KMS-11 (cell line): ENCODE measurements at regions not wholly inside any gene's neighbourhood (a gene's known extent, or its start where the extent isn't known, plus 50 kb on each side); places are given as distances from the start of the nearest gene placed in this dataset.

Experiments
- H2AFZ ChIP-seq: fragments of 200-600 bp; sonication (generic); 2 replicates; pipeline ENCODE4 v1.6.1; 2016; ENCODE audit warnings: antibody characterized with exemption, mixed run types, low read depth
- H3K27ac ChIP-seq: fragments of 200-600 bp; sonication (generic); 2 replicates; pipeline ENCODE4 v1.6.1; 2016; ENCODE audit warnings: mild to moderate bottlenecking, mixed run types
- H3K27me3 ChIP-seq: fragments of 200-600 bp; sonication (generic); 2 replicates; pipeline ENCODE4 v1.6.1; 2017; ENCODE audit warnings: mild to moderate bottlenecking, low read depth, mixed run types, moderate library complexity; ENCODE audit not compliant: insufficient read depth
- H3K36me3 ChIP-seq: fragments of 200-600 bp; sonication (generic); 2 replicates; pipeline ENCODE4 v1.6.1; 2017; ENCODE audit warnings: mild to moderate bottlenecking, mixed run types; ENCODE audit not compliant: insufficient read depth
- H3K4me1 ChIP-seq: fragments of 200-600 bp; sonication (generic); 2 replicates; pipeline ENCODE4 v1.6.1; 2016; ENCODE audit warnings: mild to moderate bottlenecking, low read depth, mixed run types; ENCODE audit not compliant: poor library complexity, severe bottlenecking
- H3K4me2 ChIP-seq: fragments of 200-600 bp; sonication (generic); 2 replicates; pipeline ENCODE4 v1.7.0; 2016; ENCODE audit warnings: mild to moderate bottlenecking, mixed run types
- H3K4me3 ChIP-seq: fragments of 200-600 bp; sonication (generic); IDR thresholded peaks from 2 replicates; pipeline ENCODE4 v1.6.1; 2017; ENCODE audit warnings: low read depth, low read length, mixed read lengths; ENCODE audit not compliant: insufficient read depth
- H3K79me2 ChIP-seq: fragments of 200-600 bp; sonication (generic); 2 replicates; pipeline ENCODE4 v1.6.1; 2016; ENCODE audit warnings: low read depth, mixed run types; ENCODE audit not compliant: insufficient read depth
- H3K9ac ChIP-seq: fragments of 200-600 bp; sonication (generic); 2 replicates; pipeline ENCODE4 v1.6.1; 2016; ENCODE audit warnings: mild to moderate bottlenecking, mixed run types
- H4K20me1 ChIP-seq: fragments of 200-600 bp; sonication (generic); 2 replicates; pipeline ENCODE4 v1.6.1; 2016; ENCODE audit warnings: mild to moderate bottlenecking, mixed run types; ENCODE audit not compliant: insufficient read depth
- TF ChIP-seq, protein P1 (sequence below): fragments of 200-600 bp; sonication (generic); conservative IDR thresholded peaks from 2 replicates; pipeline ENCODE4 v1.6.1; 2017; ENCODE audit warnings: low read depth, mild to moderate bottlenecking, antibody characterized with exemption, low read length, moderate library complexity, mixed read lengths

- H3K4me3 ChIP-seq, result no peak overlapping the region
- no peak overlapping the region for H3K27ac ChIP-seq
- H3K79me2 ChIP-seq, result no peaks in the 10 kb centered on the region
- no peak overlapping the region for H2AFZ ChIP-seq
- H3K4me1 ChIP-seq, result no peaks in the 10 kb centered on the region
- H3K27me3 ChIP-seq, result no peaks in the 10 kb centered on the region
- H4K20me1 ChIP-seq, result no peaks in the 10 kb centered on the region
- H3K4me2 ChIP-seq, result no peak overlapping the region
- H3K36me3 ChIP-seq, result no peaks in the 10 kb centered on the region
- no peak overlapping the region for H3K9ac ChIP-seq
- TF ChIP-seq, protein P1, sequence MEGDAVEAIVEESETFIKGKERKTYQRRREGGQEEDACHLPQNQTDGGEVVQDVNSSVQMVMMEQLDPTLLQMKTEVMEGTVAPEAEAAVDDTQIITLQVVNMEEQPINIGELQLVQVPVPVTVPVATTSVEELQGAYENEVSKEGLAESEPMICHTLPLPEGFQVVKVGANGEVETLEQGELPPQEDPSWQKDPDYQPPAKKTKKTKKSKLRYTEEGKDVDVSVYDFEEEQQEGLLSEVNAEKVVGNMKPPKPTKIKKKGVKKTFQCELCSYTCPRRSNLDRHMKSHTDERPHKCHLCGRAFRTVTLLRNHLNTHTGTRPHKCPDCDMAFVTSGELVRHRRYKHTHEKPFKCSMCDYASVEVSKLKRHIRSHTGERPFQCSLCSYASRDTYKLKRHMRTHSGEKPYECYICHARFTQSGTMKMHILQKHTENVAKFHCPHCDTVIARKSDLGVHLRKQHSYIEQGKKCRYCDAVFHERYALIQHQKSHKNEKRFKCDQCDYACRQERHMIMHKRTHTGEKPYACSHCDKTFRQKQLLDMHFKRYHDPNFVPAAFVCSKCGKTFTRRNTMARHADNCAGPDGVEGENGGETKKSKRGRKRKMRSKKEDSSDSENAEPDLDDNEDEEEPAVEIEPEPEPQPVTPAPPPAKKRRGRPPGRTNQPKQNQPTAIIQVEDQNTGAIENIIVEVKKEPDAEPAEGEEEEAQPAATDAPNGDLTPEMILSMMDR, result no peak
Measured at GRCh38 chr4:156503119-156503518, 468.5 kb downstream of the PDGFC start.

DNA sequence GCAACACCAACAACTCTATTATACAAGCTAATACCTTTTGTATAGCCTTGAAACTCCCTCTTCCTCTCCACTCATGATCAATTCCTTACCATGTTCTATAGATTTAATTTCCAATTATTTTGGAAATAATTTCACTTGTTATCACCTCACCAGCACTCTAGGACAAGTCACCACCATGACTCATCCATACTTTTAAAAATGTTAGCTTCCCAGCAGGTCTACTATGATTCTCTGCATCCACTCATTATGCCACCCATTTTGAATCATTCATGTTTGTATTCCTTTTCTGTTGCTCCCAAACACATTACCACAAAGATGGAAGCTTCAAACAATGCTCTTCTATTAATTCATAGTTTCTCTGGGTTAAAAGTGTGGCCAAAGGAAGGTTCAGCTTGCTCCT, 469.6 kb downstream of the PDGFC start:
- Histone ChIP-seq H2AFZ (no peak overlapping the region), H3K4me3 (no peak overlapping the region), H3K4me2 (no peak overlapping the region), H3K79me2 (no peaks in the 10 kb centered on the region), H3K27me3 (no peaks in the 10 kb centered on the region), H3K36me3 (no peaks in the 10 kb centered on the region), H3K27ac (no peak overlapping the region), H3K9ac (no peak overlapping the region), H4K20me1 (no peaks in the 10 kb centered on the region), H3K4me1 (no peaks in the 10 kb centered on the region)
- TF ChIP-seq, protein P1, result no peak

- Histone ChIP-seq H4K20me1 (no peaks in the 10 kb centered on the region), H3K4me1 (no peaks in the 10 kb centered on the region)
Measured at GRCh38 chr4:156499684-156500083, 471.9 kb downstream of the PDGFC start.

GRCh38 chr4:156497486-156497885, 474.1 kb downstream of the PDGFC start:
- no peak overlapping the region for H3K4me2 ChIP-seq
- no peak overlapping the region for H3K9ac ChIP-seq
- TF ChIP-seq, protein P1, result no peak
- no peaks in the 10 kb centered on the region for H3K4me1 ChIP-seq
- no peak overlapping the region for H2AFZ ChIP-seq
- no peaks in the 10 kb centered on the region for H3K27me3 ChIP-seq
- no peaks in the 10 kb centered on the region for H3K36me3 ChIP-seq
- no peak overlapping the region for H3K27ac ChIP-seq
- H3K4me3 ChIP-seq, result no peak overlapping the region
- H3K79me2 ChIP-seq, result no peaks in the 10 kb centered on the region
- no peaks in the 10 kb centered on the region for H4K20me1 ChIP-seq

More at GRCh38 chr4:156499684-156500083, 471.9 kb downstream of the PDGFC start:
- Histone ChIP-seq H2AFZ (no peak overlapping the region), H3K9ac (no peak overlapping the region), H3K79me2 (no peaks in the 10 kb centered on the region), H3K27me3 (no peaks in the 10 kb centered on the region), H3K27ac (no peak overlapping the region), H3K36me3 (no peaks in the 10 kb centered on the region), H3K4me2 (no peak overlapping the region), H3K4me3 (no peak overlapping the region)
- TF ChIP-seq, protein P1, result no peak
